Thyroid gland (tissue), 4 donors: ENCODE measurements at regions not wholly inside any gene's neighbourhood (a gene's known extent, or its start where the extent isn't known, plus 50 kb on each side); places are given as distances from the start of the nearest gene placed in this dataset.

Source experiments
- DNase-seq, 2 donors: peaks; one replicate each; pipeline ENCODE4 v3.0.0-alpha.2; 2019
- H3K27ac ChIP-seq, 3 donors: fragments of 200-600 bp; sonication (generic); 1 replicate in 2 of 3; 2 replicates in 1 of 3; pipeline ENCODE4 v1.5.1; 2016 to 2019; ENCODE audit warnings: mild to moderate bottlenecking in 1 of 3, moderate library complexity in 1 of 3
- H3K27me3 ChIP-seq: fragments of 200-600 bp; sonication (generic); one replicate; pipeline ENCODE4 v1.5.1; 2019
- H3K36me3 ChIP-seq, 2 donors: fragments of 200-600 bp; sonication (generic); one replicate each; pipeline ENCODE4 v1.5.1; 2016 to 2019
- H3K4me1 ChIP-seq, 2 donors: fragments of 200-600 bp; sonication (generic); one replicate each; pipeline ENCODE4 v1.5.1; 2017 to 2019
- H3K4me3 ChIP-seq, 3 donors: fragments of 200-600 bp; sonication (generic); replicated peaks in 1 of 3; 1 replicate in 2 of 3; 2 replicates in 1 of 3; pipeline ENCODE4 v1.5.1; 2016; ENCODE audit warnings: mild to moderate bottlenecking in 1 of 3
- H3K9me3 ChIP-seq: fragments of 200-600 bp; sonication (generic); one replicate; pipeline ENCODE4 v1.5.1; 2017
- POLR2A ChIP-seq, 2 donors: fragments of 450-650 bp; IDR thresholded peaks; one replicate each; pipeline ENCODE4 v1.6.1; 2017; ENCODE audit warnings: antibody characterized with exemption in 2 of 2, mild to moderate bottlenecking in 2 of 2, moderate library complexity in 1 of 2
- WGBS, 2 donors: methylation state at CpG; one replicate each; pipeline ENCODE4 v1.1.5; 2017; 5-methylcytosine and 5-hydroxymethylcytosine counted together
- intact Hi-C: fragments of 100-400 bp; cut with DNase I; formaldehyde crosslinking; loops from one replicate; pipeline ENCODE4 v1.15.1; 2023
- TF ChIP-seq, protein P1 (sequence below), 6 experiments: fragments of 200-600 bp in 3 of 6; fragments of 450-650 bp in 3 of 6; sonication (generic) in 3 of 6; IDR thresholded peaks; one replicate each; pipeline ENCODE4 v1.5.1; 2016 to 2019; ENCODE audit warnings: antibody characterized with exemption in 6 of 6, mild to moderate bottlenecking in 2 of 6, inconsistent platforms in 1 of 6, moderate library complexity in 1 of 6

DNA sequence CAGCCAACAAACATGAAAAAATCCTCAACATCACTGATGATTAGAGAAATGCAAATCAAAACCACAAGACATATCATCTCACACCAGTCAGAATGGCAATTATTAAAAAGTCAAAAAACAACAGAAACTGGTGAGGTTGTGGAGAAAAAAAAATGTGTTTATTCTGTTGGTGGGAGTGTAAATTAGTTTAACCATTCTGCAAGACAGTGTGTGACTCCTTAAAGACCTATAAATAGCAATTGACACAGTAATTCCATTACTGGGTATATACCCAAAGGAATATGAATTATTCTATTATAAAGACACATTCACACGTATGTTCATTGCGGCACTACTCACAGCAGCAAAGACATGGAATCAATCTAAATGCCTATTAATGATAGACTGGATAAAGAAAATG is 427.3 kb upstream of the CHORDC1 start:
- H3K27me3 ChIP-seq: no peaks in the 10 kb centered on the region
- 93 to 95% methylated on average over 2 of the region's 2 CpGs for WGBS, 2 donors
- TF ChIP-seq, protein P1, sequence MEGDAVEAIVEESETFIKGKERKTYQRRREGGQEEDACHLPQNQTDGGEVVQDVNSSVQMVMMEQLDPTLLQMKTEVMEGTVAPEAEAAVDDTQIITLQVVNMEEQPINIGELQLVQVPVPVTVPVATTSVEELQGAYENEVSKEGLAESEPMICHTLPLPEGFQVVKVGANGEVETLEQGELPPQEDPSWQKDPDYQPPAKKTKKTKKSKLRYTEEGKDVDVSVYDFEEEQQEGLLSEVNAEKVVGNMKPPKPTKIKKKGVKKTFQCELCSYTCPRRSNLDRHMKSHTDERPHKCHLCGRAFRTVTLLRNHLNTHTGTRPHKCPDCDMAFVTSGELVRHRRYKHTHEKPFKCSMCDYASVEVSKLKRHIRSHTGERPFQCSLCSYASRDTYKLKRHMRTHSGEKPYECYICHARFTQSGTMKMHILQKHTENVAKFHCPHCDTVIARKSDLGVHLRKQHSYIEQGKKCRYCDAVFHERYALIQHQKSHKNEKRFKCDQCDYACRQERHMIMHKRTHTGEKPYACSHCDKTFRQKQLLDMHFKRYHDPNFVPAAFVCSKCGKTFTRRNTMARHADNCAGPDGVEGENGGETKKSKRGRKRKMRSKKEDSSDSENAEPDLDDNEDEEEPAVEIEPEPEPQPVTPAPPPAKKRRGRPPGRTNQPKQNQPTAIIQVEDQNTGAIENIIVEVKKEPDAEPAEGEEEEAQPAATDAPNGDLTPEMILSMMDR (IDR thresholded peaks at IDR 0.05): no peak
- no peak for TF ChIP-seq POLR2A (IDR thresholded peaks at IDR 0.05)

DNA sequence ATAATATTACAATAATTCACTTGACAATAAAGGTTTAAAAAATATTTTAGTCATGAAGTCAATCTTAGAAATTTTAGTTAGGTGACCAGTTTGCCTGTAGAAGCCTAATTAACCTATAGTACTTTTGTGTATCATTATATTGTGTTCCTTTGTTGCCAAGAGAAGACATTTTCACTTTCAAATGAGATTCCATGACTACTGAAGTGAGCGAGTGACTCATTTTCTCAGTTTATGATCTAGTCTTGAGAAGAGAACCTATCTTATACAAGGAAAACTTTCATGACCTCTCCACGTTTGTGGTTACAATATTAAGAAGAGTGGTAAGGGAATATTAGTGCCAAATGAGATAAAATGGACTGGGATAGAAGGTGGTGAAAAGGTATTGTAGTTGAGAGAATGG is 423.9 kb upstream of the CHORDC1 start:
- H3K4me1 ChIP-seq: no peaks in the 10 kb centered on the region
- H3K36me3 ChIP-seq: no peaks in the 10 kb centered on the region
- no peaks in the 10 kb centered on the region for H3K9me3 ChIP-seq
- WGBS, 2 donors: 78 to 80% methylated on average over 2 of the region's 2 CpGs
- intact Hi-C loops: no loop called here
- no peak for TF ChIP-seq POLR2A (IDR thresholded peaks at IDR 0.05)
- TF ChIP-seq, protein P1 (IDR thresholded peaks at IDR 0.05): no peak
- H3K4me3 ChIP-seq: no peak overlapping the region
- DNase-seq: no peak
- H3K27me3 ChIP-seq: no peaks in the 10 kb centered on the region
- H3K27ac ChIP-seq: no peak overlapping the region

More for the DNA sequence above, 427.3 kb upstream of the CHORDC1 start:
- H3K27ac ChIP-seq: no peak overlapping the region
- H3K36me3 ChIP-seq: no peaks in the 10 kb centered on the region
- H3K4me3 ChIP-seq: no peak overlapping the region
- intact Hi-C loops: no loop called here
- no peaks in the 10 kb centered on the region for H3K9me3 ChIP-seq
- no peaks in the 10 kb centered on the region for H3K4me1 ChIP-seq
- DNase-seq: no peak

DNA sequence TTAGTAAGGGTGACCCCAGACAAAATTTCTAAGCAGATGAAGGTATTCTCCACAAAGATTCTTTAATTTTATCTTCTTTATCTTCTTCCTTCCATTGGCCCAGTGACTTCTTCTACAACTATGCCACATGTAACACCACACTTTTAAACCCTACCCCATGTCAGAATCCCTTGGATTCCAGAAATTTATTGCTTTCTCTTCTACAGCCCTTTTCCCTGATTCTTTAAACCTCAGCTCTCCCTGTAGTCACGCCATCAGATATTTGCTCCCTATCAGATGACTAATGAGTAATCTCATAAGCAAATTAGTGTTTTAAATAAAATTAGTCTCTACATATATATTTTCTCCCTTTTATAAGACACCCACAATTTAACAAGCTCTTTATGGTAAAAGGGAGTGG is 423.4 kb upstream of the CHORDC1 start:
- Histone ChIP-seq H3K27ac (no peak overlapping the region), H3K36me3 (no peaks in the 10 kb centered on the region), H3K4me1 (no peaks in the 10 kb centered on the region), H3K27me3 (no peaks in the 10 kb centered on the region), H3K4me3 (no peak overlapping the region), H3K9me3 (no peaks in the 10 kb centered on the region)
- intact Hi-C loops: no loop called here
- TF ChIP-seq, protein P1 (IDR thresholded peaks at IDR 0.05): no peak
- no peak for TF ChIP-seq POLR2A (IDR thresholded peaks at IDR 0.05)
- DNase-seq: no peak
- WGBS, 2 donors: 89 to 93% methylated on average over 1 of the region's 1 CpG

DNA sequence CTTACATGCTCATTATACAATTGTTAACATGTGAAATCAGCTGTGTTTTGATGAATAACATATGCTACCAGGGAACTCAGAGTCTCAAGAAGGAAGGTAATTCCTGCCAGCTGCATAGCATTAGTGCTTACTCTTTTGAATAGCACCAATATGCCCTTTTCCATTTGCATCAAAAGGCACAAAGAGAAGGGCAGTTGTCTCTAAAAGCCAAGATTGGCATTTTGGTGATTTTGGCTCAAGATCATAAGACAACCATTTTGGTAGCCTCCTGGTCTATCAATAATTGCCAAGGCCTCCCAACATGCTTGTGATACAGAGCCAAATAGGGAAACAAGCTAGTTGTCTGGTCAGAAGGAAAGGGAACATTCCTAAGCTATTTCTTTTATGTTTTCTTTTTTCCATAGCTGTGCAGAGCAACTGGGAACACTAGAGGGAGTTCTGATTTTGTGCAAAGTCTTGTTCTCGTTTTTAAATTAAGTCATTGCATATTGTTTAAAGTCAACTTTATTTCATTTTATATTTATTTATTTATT is 416.7 kb upstream of the CHORDC1 start:
- no peak overlapping the region for H3K27ac ChIP-seq

DNA sequence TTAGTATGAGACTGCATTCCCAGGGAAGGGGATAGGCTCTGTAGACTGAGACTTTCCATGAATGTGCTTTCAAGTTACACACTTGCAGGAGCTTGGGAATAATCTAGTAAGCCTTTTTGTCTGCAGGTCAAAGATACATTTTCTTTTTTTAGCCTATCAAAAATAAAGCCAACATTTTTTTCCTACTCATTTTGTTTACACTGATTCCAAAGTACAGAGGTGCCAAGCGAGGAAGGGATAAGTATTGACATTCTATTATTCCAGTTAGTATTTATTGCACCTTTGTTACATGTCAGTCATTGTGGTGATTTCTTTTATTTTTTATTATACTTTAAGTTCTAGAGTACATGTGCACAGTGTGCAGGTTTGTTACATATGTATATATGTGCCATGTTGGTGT is 413.0 kb upstream of the CHORDC1 start:
- DNase-seq: no peak
- TF ChIP-seq POLR2A (IDR thresholded peaks at IDR 0.05): no peak
- TF ChIP-seq, protein P1 (IDR thresholded peaks at IDR 0.05): no peak
- H3K27me3 ChIP-seq: no peaks in the 10 kb centered on the region
- no peaks in the 10 kb centered on the region for H3K4me1 ChIP-seq
- no peaks in the 10 kb centered on the region for H3K36me3 ChIP-seq
- WGBS, 2 donors: 88 to 93% methylated on average over 1 of the region's 1 CpG
- H3K4me3 ChIP-seq: no peak overlapping the region
- intact Hi-C loops: no loop called here
- H3K27ac ChIP-seq: no peak overlapping the region
- H3K9me3 ChIP-seq: no peaks in the 10 kb centered on the region

More for the DNA sequence above, 416.7 kb upstream of the CHORDC1 start:
- Histone ChIP-seq H3K9me3 (no peaks in the 10 kb centered on the region), H3K27me3 (no peaks in the 10 kb centered on the region), H3K4me3 (no peak overlapping the region), H3K4me1 (no peaks in the 10 kb centered on the region), H3K36me3 (no peaks in the 10 kb centered on the region)
- intact Hi-C loops: no loop called here
- no peak for TF ChIP-seq POLR2A (IDR thresholded peaks at IDR 0.05)
- TF ChIP-seq, protein P1 (IDR thresholded peaks at IDR 0.05): no peak
- no peak for DNase-seq
- 0 to 17% methylated on average over 1 of the region's 1 CpG for WGBS, 2 donors
